ENCODE measurements at regions not wholly inside any gene's neighbourhood (a gene's known extent, or its start where the extent isn't known, plus 50 kb on each side); places are given as distances from the start of the nearest gene placed in this dataset.

DNA sequence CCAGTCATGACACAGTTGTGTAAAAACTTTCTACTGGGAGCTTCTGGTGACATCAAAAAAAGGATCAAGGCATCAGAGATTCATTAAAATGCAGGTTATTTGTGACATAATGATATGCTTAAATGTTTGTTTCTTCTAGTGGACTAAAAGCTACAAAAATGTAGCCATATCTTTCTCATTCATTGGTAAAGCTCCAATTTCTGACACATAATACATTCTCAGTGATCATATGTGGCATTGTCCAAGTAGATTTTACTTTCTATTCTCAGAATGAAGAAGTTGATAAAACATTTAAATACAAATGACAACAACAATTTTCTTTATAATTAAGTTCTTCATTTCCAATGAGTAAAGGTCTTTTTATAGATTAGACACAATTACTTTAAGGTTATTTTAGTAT, 71.0 kb upstream of the ARHGEF26 start:
- Mint-ChIP-seq H3K9me3 (ENCODE audit: unreplicated experiment) (no peaks in the 10 kb centered on the region), H3K27ac (ENCODE audit: unreplicated experiment) (no peak overlapping the region), H3K4me1 (ENCODE audit: unreplicated experiment) (no peaks in the 10 kb centered on the region), H3K4me3 (ENCODE audit: unreplicated experiment) (no peak overlapping the region), H3K27me3 (ENCODE audit: unreplicated experiment) (peaks cover 5% of the 10 kb centered on the region), H3K36me3 (ENCODE audit: unreplicated experiment) (no peaks in the 10 kb centered on the region)
- no peak for DNase-seq (ENCODE audit: extremely low spot score, unreplicated experiment)
- TF ChIP-seq, protein P1, sequence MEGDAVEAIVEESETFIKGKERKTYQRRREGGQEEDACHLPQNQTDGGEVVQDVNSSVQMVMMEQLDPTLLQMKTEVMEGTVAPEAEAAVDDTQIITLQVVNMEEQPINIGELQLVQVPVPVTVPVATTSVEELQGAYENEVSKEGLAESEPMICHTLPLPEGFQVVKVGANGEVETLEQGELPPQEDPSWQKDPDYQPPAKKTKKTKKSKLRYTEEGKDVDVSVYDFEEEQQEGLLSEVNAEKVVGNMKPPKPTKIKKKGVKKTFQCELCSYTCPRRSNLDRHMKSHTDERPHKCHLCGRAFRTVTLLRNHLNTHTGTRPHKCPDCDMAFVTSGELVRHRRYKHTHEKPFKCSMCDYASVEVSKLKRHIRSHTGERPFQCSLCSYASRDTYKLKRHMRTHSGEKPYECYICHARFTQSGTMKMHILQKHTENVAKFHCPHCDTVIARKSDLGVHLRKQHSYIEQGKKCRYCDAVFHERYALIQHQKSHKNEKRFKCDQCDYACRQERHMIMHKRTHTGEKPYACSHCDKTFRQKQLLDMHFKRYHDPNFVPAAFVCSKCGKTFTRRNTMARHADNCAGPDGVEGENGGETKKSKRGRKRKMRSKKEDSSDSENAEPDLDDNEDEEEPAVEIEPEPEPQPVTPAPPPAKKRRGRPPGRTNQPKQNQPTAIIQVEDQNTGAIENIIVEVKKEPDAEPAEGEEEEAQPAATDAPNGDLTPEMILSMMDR (IDR thresholded peaks at IDR 0.05): no peak

DNA sequence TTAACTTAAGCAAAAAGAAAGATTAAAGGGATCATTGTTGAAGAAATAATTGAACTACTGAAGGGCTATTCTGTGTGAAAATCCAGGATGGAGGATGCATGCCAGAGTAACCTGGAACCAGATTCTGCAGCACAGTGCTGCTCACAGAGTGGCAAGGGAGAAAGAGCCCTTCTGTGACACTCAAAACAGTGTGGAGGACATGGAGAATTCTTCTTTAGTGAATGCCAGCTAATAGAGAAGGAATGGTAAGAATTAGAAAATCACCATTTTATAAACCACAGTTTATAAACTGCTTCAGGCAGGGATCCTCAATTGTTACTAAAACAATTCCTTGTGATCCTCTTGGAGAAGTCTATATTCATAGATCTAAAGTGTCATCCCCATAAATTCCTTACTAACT, 70.4 kb upstream of the ARHGEF26 start:
- no peak for DNase-seq (ENCODE audit: extremely low spot score, unreplicated experiment)

DNA sequence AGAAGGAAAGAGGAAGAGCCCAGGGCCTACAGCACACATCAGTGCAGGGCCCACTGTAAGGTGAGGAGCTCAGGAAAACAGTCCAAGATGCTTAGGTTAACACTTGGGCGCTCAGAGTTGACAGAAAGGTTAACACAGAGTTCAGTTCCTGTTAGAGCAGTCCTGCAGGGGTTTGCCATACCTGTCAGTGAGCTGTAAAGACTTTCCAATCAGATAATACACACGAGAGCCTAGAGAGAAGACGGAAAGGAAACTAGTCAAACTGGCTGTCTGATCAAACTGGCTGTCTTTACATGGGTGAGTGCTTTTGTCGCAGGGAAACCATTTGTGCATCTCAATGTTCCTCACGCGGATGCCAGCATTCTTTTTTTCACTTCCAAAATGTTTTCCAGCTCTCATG, 61.4 kb upstream of the ARHGEF26 start:
- no peak for DNase-seq (ENCODE audit: extremely low spot score, unreplicated experiment)
- Mint-ChIP-seq H3K9me3 (ENCODE audit: unreplicated experiment) (no peaks in the 10 kb centered on the region), H3K27me3 (ENCODE audit: unreplicated experiment) (no peaks in the 10 kb centered on the region), H3K4me1 (ENCODE audit: unreplicated experiment) (peaks cover 7% of the 10 kb centered on the region), H3K36me3 (ENCODE audit: unreplicated experiment) (no peaks in the 10 kb centered on the region), H3K27ac (ENCODE audit: unreplicated experiment) (no peak overlapping the region), H3K4me3 (ENCODE audit: unreplicated experiment) (no peak overlapping the region)
- TF ChIP-seq, protein P1 (IDR thresholded peaks at IDR 0.05): no peak

More for the DNA sequence above, 70.4 kb upstream of the ARHGEF26 start:
- Mint-ChIP-seq H3K27me3 (ENCODE audit: unreplicated experiment) (peaks cover 5% of the 10 kb centered on the region), H3K9me3 (ENCODE audit: unreplicated experiment) (no peaks in the 10 kb centered on the region), H3K4me3 (ENCODE audit: unreplicated experiment) (no peak overlapping the region), H3K36me3 (ENCODE audit: unreplicated experiment) (no peaks in the 10 kb centered on the region), H3K4me1 (ENCODE audit: unreplicated experiment) (no peaks in the 10 kb centered on the region), H3K27ac (ENCODE audit: unreplicated experiment) (no peak overlapping the region)
- TF ChIP-seq, protein P1 (IDR thresholded peaks at IDR 0.05): no peak

DNA sequence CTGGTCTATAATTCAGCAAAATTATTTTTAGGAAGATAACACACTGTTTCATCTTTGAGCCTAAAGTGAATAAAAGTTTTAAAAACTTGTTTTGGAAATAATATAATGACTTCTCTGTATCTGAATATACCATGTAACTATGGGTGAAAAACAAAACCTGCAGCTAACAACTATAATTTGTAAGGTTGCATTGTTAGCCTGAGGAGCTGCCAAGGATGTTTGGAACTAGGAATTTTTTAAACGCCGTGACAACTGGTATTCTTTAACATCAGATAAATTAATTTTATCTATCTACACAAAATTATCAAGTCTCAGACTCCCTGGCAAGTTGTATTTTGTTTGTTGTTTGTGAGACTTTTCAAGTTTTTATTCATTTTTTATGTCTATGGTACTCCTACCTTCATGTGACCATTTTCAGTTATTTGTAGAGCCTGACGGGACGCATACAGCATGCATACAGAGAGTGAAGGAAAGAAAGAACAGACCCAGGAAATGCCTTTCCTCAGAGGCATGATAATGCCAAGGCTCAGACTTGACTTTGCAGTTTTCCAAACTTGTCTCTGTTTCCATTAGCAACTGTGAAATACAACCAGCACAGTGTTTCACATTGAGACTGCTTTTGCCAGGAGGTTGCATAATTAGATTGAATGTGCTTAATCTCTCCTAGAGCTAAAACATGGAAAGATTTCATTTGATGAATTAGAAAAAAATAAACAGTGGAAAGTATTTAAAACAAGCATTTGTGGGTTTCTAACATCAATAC, 60.8 kb upstream of the ARHGEF26 start:
- no peak for DNase-seq (ENCODE audit: extremely low spot score, unreplicated experiment)
- peaks cover 7% of the 10 kb centered on the region for H3K4me1 Mint-ChIP-seq (ENCODE audit: unreplicated experiment)
- no peaks in the 10 kb centered on the region for H3K36me3 Mint-ChIP-seq (ENCODE audit: unreplicated experiment)
- H3K27ac Mint-ChIP-seq (ENCODE audit: unreplicated experiment): peak overlapping the region; percentile 80
- no peak overlapping the region for H3K4me3 Mint-ChIP-seq (ENCODE audit: unreplicated experiment)
- TF ChIP-seq, protein P1 (IDR thresholded peaks at IDR 0.05): no peak
- H3K27me3 Mint-ChIP-seq (ENCODE audit: unreplicated experiment): no peaks in the 10 kb centered on the region
- H3K9me3 Mint-ChIP-seq (ENCODE audit: unreplicated experiment): no peaks in the 10 kb centered on the region

DNA sequence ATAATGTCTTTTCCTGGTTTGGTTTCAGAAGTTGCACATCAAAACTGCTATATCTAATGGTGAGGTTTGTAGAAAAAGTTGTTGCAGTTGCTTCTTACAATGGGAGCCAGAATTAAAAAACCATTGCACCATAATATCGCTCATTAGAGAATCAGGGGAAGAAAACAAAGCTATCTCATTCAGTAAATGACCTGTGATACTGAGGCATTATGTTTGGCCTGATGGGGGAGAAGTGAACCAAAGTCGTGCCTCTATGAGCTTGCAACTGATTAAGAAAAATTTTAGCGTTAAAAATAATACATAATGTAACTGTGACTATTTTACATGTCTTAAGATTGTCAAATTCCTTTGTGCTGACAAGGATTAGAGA, 60.2 kb upstream of the ARHGEF26 start:
- peaks cover 7% of the 10 kb centered on the region for H3K4me1 Mint-ChIP-seq (ENCODE audit: unreplicated experiment)
- H3K4me3 Mint-ChIP-seq (ENCODE audit: unreplicated experiment): no peak overlapping the region
- no peaks in the 10 kb centered on the region for H3K36me3 Mint-ChIP-seq (ENCODE audit: unreplicated experiment)
- TF ChIP-seq, protein P1 (IDR thresholded peaks at IDR 0.05): no peak
- DNase-seq (ENCODE audit: extremely low spot score, unreplicated experiment): no peak
- H3K27ac Mint-ChIP-seq (ENCODE audit: unreplicated experiment): peak overlapping the region; percentile 80
- no peaks in the 10 kb centered on the region for H3K9me3 Mint-ChIP-seq (ENCODE audit: unreplicated experiment)
- no peaks in the 10 kb centered on the region for H3K27me3 Mint-ChIP-seq (ENCODE audit: unreplicated experiment)
